Glutamatergic neuron (in vitro differentiated cells): ENCODE measurements at regions not wholly inside any gene's neighbourhood (a gene's known extent, or its start where the extent isn't known, plus 50 kb on each side); places are given as distances from the start of the nearest gene placed in this dataset.

Source experiments
- DNase-seq: peaks from one replicate; pipeline ENCODE4 v3.0.0; 2022
- H3K27ac Mint-ChIP-seq: one replicate; pipeline ENCODE4 v1.8.0; 2020; ENCODE audit warnings: mild to moderate bottlenecking, mixed read lengths, inconsistent platforms; ENCODE audit not compliant: unreplicated experiment
- H3K27me3 Mint-ChIP-seq: one replicate; pipeline ENCODE4 v1.8.0; 2020; ENCODE audit warnings: mild to moderate bottlenecking, moderate library complexity, mixed read lengths, inconsistent platforms; ENCODE audit not compliant: unreplicated experiment
- H3K36me3 Mint-ChIP-seq: one replicate; pipeline ENCODE4 v1.8.0; 2020; ENCODE audit warnings: mild to moderate bottlenecking, mixed read lengths, inconsistent platforms; ENCODE audit not compliant: unreplicated experiment
- H3K4me1 Mint-ChIP-seq: one replicate; pipeline ENCODE4 v1.8.0; 2020; ENCODE audit warnings: mild to moderate bottlenecking, low read depth, mixed read lengths, inconsistent platforms; ENCODE audit not compliant: unreplicated experiment
- H3K4me3 Mint-ChIP-seq: one replicate; pipeline ENCODE4 v1.8.0; 2020; ENCODE audit warnings: mild to moderate bottlenecking, mixed read lengths, inconsistent platforms; ENCODE audit not compliant: unreplicated experiment
- H3K9me3 Mint-ChIP-seq: one replicate; pipeline ENCODE4 v1.8.0; 2020; ENCODE audit warnings: mild to moderate bottlenecking, moderate library complexity, mixed read lengths, inconsistent platforms; ENCODE audit not compliant: unreplicated experiment
- TF ChIP-seq, protein P1 (sequence below): fragments of 200-600 bp; sonication (generic); IDR thresholded peaks from one replicate; pipeline ENCODE4 v1.5.0; 2021; ENCODE audit not compliant: partially characterized antibody, unreplicated experiment

GRCh38 chr9:22595805-22596204 lies 149.2 kb downstream of the DMRTA1 start:
- TF ChIP-seq, protein P1, sequence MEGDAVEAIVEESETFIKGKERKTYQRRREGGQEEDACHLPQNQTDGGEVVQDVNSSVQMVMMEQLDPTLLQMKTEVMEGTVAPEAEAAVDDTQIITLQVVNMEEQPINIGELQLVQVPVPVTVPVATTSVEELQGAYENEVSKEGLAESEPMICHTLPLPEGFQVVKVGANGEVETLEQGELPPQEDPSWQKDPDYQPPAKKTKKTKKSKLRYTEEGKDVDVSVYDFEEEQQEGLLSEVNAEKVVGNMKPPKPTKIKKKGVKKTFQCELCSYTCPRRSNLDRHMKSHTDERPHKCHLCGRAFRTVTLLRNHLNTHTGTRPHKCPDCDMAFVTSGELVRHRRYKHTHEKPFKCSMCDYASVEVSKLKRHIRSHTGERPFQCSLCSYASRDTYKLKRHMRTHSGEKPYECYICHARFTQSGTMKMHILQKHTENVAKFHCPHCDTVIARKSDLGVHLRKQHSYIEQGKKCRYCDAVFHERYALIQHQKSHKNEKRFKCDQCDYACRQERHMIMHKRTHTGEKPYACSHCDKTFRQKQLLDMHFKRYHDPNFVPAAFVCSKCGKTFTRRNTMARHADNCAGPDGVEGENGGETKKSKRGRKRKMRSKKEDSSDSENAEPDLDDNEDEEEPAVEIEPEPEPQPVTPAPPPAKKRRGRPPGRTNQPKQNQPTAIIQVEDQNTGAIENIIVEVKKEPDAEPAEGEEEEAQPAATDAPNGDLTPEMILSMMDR = no peak
- no peak overlapping the region for H3K27ac Mint-ChIP-seq
- peaks cover 2% of the 10 kb centered on the region for H3K4me1 Mint-ChIP-seq
- no peaks in the 10 kb centered on the region for H3K36me3 Mint-ChIP-seq
- DNase-seq = no peak
- H3K4me3 Mint-ChIP-seq = no peak overlapping the region
- no peaks in the 10 kb centered on the region for H3K27me3 Mint-ChIP-seq
- H3K9me3 Mint-ChIP-seq = no peaks in the 10 kb centered on the region

GRCh38 chr9:22617156-22617555 lies 170.5 kb downstream of the DMRTA1 start:
- no peaks in the 10 kb centered on the region for H3K27me3 Mint-ChIP-seq
- no peak for DNase-seq

DNA sequence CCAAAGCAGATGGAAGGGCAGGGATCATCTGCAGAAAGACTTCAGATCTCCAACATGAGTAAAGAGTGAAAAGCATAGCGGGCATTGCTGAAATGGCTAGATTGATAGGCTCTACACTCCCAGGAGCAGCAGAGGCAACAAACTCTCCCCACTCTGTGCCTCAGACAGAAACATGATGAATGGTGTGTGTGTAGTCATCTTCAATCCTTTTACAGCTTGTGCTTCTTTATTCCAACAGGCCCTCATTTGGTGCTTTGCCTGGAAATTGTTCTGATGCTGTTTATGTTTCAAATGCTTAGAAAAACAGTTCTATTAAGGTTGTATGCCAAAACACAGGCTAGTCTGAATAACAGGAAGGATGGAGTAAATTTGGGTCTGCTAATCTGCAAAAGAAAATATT lies 176.2 kb downstream of the DMRTA1 start:
- Mint-ChIP-seq H3K4me1 (peaks cover 10% of the 10 kb centered on the region), H3K4me3 (peak overlapping the region; percentile 22), H3K27me3 (peaks cover 3% of the 10 kb centered on the region), H3K27ac (peak overlapping the region; percentile 76), H3K36me3 (no peaks in the 10 kb centered on the region), H3K9me3 (peaks cover 3% of the 10 kb centered on the region)
- TF ChIP-seq, protein P1 = no peak
- no peak for DNase-seq

More at GRCh38 chr9:22617156-22617555, 170.5 kb downstream of the DMRTA1 start:
- TF ChIP-seq, protein P1 = no peak
- no peaks in the 10 kb centered on the region for H3K36me3 Mint-ChIP-seq
- no peak overlapping the region for H3K27ac Mint-ChIP-seq
- no peak overlapping the region for H3K4me3 Mint-ChIP-seq
- no peaks in the 10 kb centered on the region for H3K4me1 Mint-ChIP-seq
- H3K9me3 Mint-ChIP-seq = no peaks in the 10 kb centered on the region

DNA sequence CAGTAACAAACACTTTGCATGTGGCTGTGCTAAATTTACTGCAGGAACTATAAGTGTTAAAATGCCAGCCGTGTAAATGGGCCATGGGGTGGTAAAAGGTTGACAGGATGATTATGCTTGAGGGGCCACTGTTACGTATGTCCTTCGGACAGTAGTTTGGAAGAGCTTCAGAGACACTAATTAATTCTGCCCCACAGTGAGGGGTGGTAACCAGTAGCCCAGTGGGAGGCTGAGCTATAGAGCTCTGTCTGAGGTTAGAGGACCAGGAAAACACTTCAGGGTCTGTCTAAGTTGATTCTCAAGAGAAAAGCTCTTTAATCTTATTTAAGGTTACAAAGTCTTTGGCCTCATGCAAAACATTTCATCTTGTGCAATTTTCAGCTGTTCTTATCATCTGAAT lies 176.6 kb downstream of the DMRTA1 start:
- Mint-ChIP-seq H3K9me3 (peaks cover 3% of the 10 kb centered on the region), H3K27ac (peak overlapping the region; percentile 76), H3K4me3 (no peak overlapping the region), H3K27me3 (peaks cover 3% of the 10 kb centered on the region), H3K4me1 (peaks cover 10% of the 10 kb centered on the region), H3K36me3 (no peaks in the 10 kb centered on the region)
- DNase-seq = no peak
- TF ChIP-seq, protein P1 = no peak

DNA sequence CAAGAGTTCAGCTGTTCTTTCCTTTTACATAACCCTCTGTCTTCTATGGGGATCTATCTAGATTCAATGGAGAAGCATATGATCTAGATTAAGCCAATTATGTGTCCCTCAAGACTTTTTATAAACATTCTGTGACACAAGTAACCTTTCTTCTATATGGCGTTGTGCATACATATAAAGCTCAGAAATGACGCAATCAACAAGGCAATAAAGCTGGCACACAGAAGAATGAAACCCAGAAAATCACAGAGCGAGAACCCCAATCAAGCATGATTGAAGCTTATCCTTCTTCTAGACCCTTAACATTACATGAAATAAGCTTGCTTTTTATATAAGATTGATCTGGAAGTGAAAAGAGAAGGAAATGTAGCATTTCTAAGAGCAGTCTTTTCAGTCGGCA lies 178.9 kb downstream of the DMRTA1 start:
- TF ChIP-seq, protein P1 = no peak
- Mint-ChIP-seq H3K27me3 (peaks cover 3% of the 10 kb centered on the region), H3K27ac (no peak overlapping the region), H3K36me3 (no peaks in the 10 kb centered on the region), H3K4me3 (no peak overlapping the region), H3K4me1 (peaks cover 10% of the 10 kb centered on the region), H3K9me3 (peaks cover 4% of the 10 kb centered on the region)
- no peak for DNase-seq
